IPS-NIHi7 (cell line): ENCODE measurements at regions not wholly inside any gene's neighbourhood (a gene's known extent, or its start where the extent isn't known, plus 50 kb on each side); places are given as distances from the start of the nearest gene placed in this dataset.
"Not testable (repeated sequence)": the region's sequence is repeated elsewhere in the genome, so short reads cannot be mapped to it uniquely, and the experiment has no call there.

Experiments
- DNase-seq: peaks from one replicate; pipeline ENCODE4 v3.0.0; 2012; ENCODE audit warnings: mixed read lengths; ENCODE audit errors: extremely low spot score

- no peak for DNase-seq
These were observed 637.0 kb upstream of the SLC10A2 start for GRCh38 chr13:103703246-103703645.

GRCh38 chr13:103698000-103698399 lies 631.8 kb upstream of the SLC10A2 start:
- DNase-seq: no peak

- DNase-seq: no peak
These were observed 629.1 kb upstream of the SLC10A2 start for GRCh38 chr13:103695320-103695719.

GRCh38 chr13:103694471-103694870 lies 628.3 kb upstream of the SLC10A2 start:
- DNase-seq: no peak

- peak; percentile 34 for DNase-seq
These were observed 627.8 kb upstream of the SLC10A2 start for GRCh38 chr13:103694033-103694432.

- DNase-seq: no peak
These were observed 626.2 kb upstream of the SLC10A2 start for GRCh38 chr13:103692442-103692841.

GRCh38 chr13:103676329-103676728 lies 610.1 kb upstream of the SLC10A2 start:
- DNase-seq: no peak

GRCh38 chr13:103671547-103671946 lies 605.3 kb upstream of the SLC10A2 start:
- DNase-seq: no peak

GRCh38 chr13:103663996-103664395 lies 597.8 kb upstream of the SLC10A2 start:
- DNase-seq: no peak

- no peak for DNase-seq
These were observed 590.1 kb upstream of the SLC10A2 start for GRCh38 chr13:103656311-103656710.

- DNase-seq: no peak
These were observed 574.4 kb upstream of the SLC10A2 start for GRCh38 chr13:103640606-103641005.

- no peak for DNase-seq
These were observed 573.1 kb upstream of the SLC10A2 start for GRCh38 chr13:103639326-103639725.

- DNase-seq: no peak
These were observed 572.5 kb upstream of the SLC10A2 start for GRCh38 chr13:103638706-103639105.

- DNase-seq: no peak
These were observed 567.8 kb upstream of the SLC10A2 start for GRCh38 chr13:103634066-103634465.

- no peak for DNase-seq
These were observed 559.0 kb upstream of the SLC10A2 start for GRCh38 chr13:103625194-103625593.

GRCh38 chr13:103618151-103618550 lies 551.9 kb upstream of the SLC10A2 start:
- DNase-seq: no peak

GRCh38 chr13:103615771-103616170 lies 549.6 kb upstream of the SLC10A2 start:
- DNase-seq: no peak

GRCh38 chr13:103614761-103615160 lies 548.5 kb upstream of the SLC10A2 start:
- no peak for DNase-seq

- DNase-seq: no peak
These were observed 541.8 kb upstream of the SLC10A2 start for GRCh38 chr13:103607995-103608394.

- DNase-seq: no peak
These were observed 539.5 kb upstream of the SLC10A2 start for GRCh38 chr13:103605546-103606326.

GRCh38 chr13:103599870-103600269 lies 533.7 kb upstream of the SLC10A2 start:
- DNase-seq: not testable (repeated sequence)

GRCh38 chr13:103598671-103599070 lies 532.5 kb upstream of the SLC10A2 start:
- no peak for DNase-seq

GRCh38 chr13:103573446-103573845 lies 507.2 kb upstream of the SLC10A2 start:
- DNase-seq: no peak

- no peak for DNase-seq
These were observed 502.1 kb upstream of the SLC10A2 start for GRCh38 chr13:103568314-103568713.
